Keratinocyte (primary cell): ENCODE measurements at regions not wholly inside any gene's neighbourhood (a gene's known extent, or its start where the extent isn't known, plus 50 kb on each side); places are given as distances from the start of the nearest gene placed in this dataset.

Experiments
- DNase-seq: peaks from one replicate; pipeline ENCODE4 v3.0.0-alpha.2; 2011; ENCODE audit warnings: low read depth, missing footprints, low spot score
- FAIRE-seq: peaks from 2 replicates; lab custom pipeline; 2011; peaks lifted over from hg19 to GRCh38; lab: Jason Lieb, UNC
- H2AFZ ChIP-seq: 2 replicates; pipeline ENCODE4 v1.6.0; 2012; ENCODE audit warnings: low read length, control low read depth, inconsistent platforms; ENCODE audit not compliant: control insufficient read depth
- H3K27ac ChIP-seq: 2 replicates; pipeline ENCODE4 v1.5.1; 2011; ENCODE audit warnings: low read length; ENCODE audit not compliant: control insufficient read depth, insufficient read depth
- H3K27me3 ChIP-seq: 3 replicates; pipeline ENCODE4 v1.6.0; 2011; ENCODE audit warnings: low read length; ENCODE audit not compliant: control insufficient read depth, insufficient read depth; ENCODE audit errors: extremely low read depth
- H3K36me3 ChIP-seq, 2 experiments: 2 replicates in 1 of 2; 3 replicates in 1 of 2; pipeline ENCODE4 v1.5.1; 2011; ENCODE audit warnings: low read length in 2 of 2, mild to moderate bottlenecking in 1 of 2; ENCODE audit not compliant: control insufficient read depth in 2 of 2, insufficient read depth in 2 of 2; ENCODE audit errors: extremely low read depth in 1 of 2
- H3K4me1 ChIP-seq: 3 replicates; pipeline ENCODE4 v1.5.1; 2011; ENCODE audit warnings: low read length; ENCODE audit not compliant: control insufficient read depth, insufficient read depth; ENCODE audit errors: extremely low read depth
- H3K4me2 ChIP-seq: 3 replicates; pipeline ENCODE4 v1.6.0; 2011; ENCODE audit warnings: low read depth, low read length; ENCODE audit not compliant: control insufficient read depth, insufficient read depth; ENCODE audit errors: extremely low read depth
- H3K4me3 ChIP-seq, 3 experiments: fragments of 200-600 bp in 1 of 3; sonication (generic) in 1 of 3; 2 replicates in 2 of 3; 3 replicates in 1 of 3; pipeline ENCODE4 v1.5.1; 2011 to 2016; ENCODE audit warnings: low read length in 3 of 3, mild to moderate bottlenecking in 3 of 3, control low read depth in 2 of 3, inconsistent platforms in 1 of 3, low read depth in 1 of 3, mixed read lengths in 1 of 3, mixed run types in 1 of 3, moderate library complexity in 1 of 3; ENCODE audit not compliant: control insufficient read depth in 2 of 3, insufficient read depth in 2 of 3; ENCODE audit errors: extremely low read depth in 1 of 3
- H3K79me2 ChIP-seq: 2 replicates; pipeline ENCODE4 v1.6.0; 2012; ENCODE audit warnings: low read length; ENCODE audit not compliant: control insufficient read depth, insufficient read depth
- H3K9ac ChIP-seq: 3 replicates; pipeline ENCODE4 v1.6.0; 2011; ENCODE audit warnings: low read length; ENCODE audit not compliant: control insufficient read depth, insufficient read depth; ENCODE audit errors: extremely low read depth
- H3K9me1 ChIP-seq: 3 replicates; pipeline ENCODE4 v1.6.0; 2011; ENCODE audit warnings: low read length; ENCODE audit not compliant: control insufficient read depth, insufficient read depth; ENCODE audit errors: extremely low read depth
- H3K9me3 ChIP-seq: 2 replicates; pipeline ENCODE4 v1.5.1; 2012; ENCODE audit warnings: low read depth, low read length; ENCODE audit not compliant: control insufficient read depth
- H4K20me1 ChIP-seq: 3 replicates; pipeline ENCODE4 v1.6.0; 2011; ENCODE audit warnings: low read length; ENCODE audit not compliant: control insufficient read depth, insufficient read depth; ENCODE audit errors: extremely low read depth
- CTCF ChIP-seq, 3 experiments: IDR thresholded peaks in 1 of 3; conservative IDR thresholded peaks in 1 of 3; optimal IDR thresholded peaks in 1 of 3; 2 replicates in 2 of 3; 3 replicates in 1 of 3; pipeline versions ENCODE3 to v1.5.1; 2011; ENCODE audit warnings: low read length in 3 of 3, mild to moderate bottlenecking in 3 of 3, moderate library complexity in 2 of 3, control low read depth in 1 of 3, inconsistent platforms in 1 of 3; ENCODE audit not compliant: insufficient read depth in 2 of 3; ENCODE audit errors: extremely low read depth in 1 of 3
- EZH2 ChIP-seq: IDR thresholded peaks from one replicate; pipeline ENCODE4 v1.6.1; 2012; ENCODE audit warnings: inconsistent platforms, mild to moderate bottlenecking, low read length, moderate library complexity
- dilution Hi-C: fragments of 300-500 bp; cut with MboI; formaldehyde crosslinking; loops from one replicate; pipeline ENCODE4 v1.7.0; 2020; ENCODE audit warnings: low sequenced_read_pairs; ENCODE audit not compliant: extremely low pct_ligation_motif_present

GRCh38 chr5:25649628-25650265 lies 1005.0 kb upstream of the CDH10 start:
- TF ChIP-seq CTCF (optimal IDR thresholded peaks at IDR 0.05 in 1 of 3, IDR thresholded peaks at IDR 0.05 in 1 of 3, conservative IDR thresholded peaks at IDR 0.05 in 1 of 3; ENCODE audit: extremely low read depth in 1 of 3, insufficient read depth in 2 of 3, low read length in 3 of 3) (no peak), EZH2 (no peak)
- Histone ChIP-seq H3K9me1 (no peaks in the 10 kb centered on the region), H3K27me3 (no peaks in the 10 kb centered on the region), H3K4me2 (no peak overlapping the region), H3K4me1 (no peaks in the 10 kb centered on the region), H3K36me3 (no peaks in the 10 kb centered on the region), H3K79me2 (no peaks in the 10 kb centered on the region), H3K27ac (no peak overlapping the region), H2AFZ (no peak overlapping the region), H3K4me3 (no peak overlapping the region), H3K9me3 (no peaks in the 10 kb centered on the region), H4K20me1 (no peaks in the 10 kb centered on the region), H3K9ac (no peak overlapping the region)
- no peak for FAIRE-seq
- dilution Hi-C loops: no loop called here
- no peak for DNase-seq

GRCh38 chr5:25646421-25647341 lies 1001.9 kb upstream of the CDH10 start:
- Histone ChIP-seq H3K4me1 (no peaks in the 10 kb centered on the region), H3K27ac (no peak overlapping the region), H3K27me3 (no peaks in the 10 kb centered on the region), H3K9me1 (no peaks in the 10 kb centered on the region), H3K9ac (no peak overlapping the region), H3K4me3 (no peak overlapping the region), H3K36me3 (no peaks in the 10 kb centered on the region), H4K20me1 (no peaks in the 10 kb centered on the region), H2AFZ (no peak overlapping the region), H3K9me3 (no peaks in the 10 kb centered on the region), H3K4me2 (no peak overlapping the region), H3K79me2 (no peaks in the 10 kb centered on the region)
- DNase-seq: no peak
- TF ChIP-seq EZH2: no peak
- no peak for TF ChIP-seq CTCF (optimal IDR thresholded peaks at IDR 0.05 in 1 of 3, IDR thresholded peaks at IDR 0.05 in 1 of 3, conservative IDR thresholded peaks at IDR 0.05 in 1 of 3; ENCODE audit: extremely low read depth in 1 of 3, insufficient read depth in 2 of 3, low read length in 3 of 3)
- dilution Hi-C loops: no loop called here
- FAIRE-seq: no peak
